ENCODE measurements at regions not wholly inside any gene's neighbourhood (a gene's known extent, or its start where the extent isn't known, plus 50 kb on each side); places are given as distances from the start of the nearest gene placed in this dataset.
"Not testable (repeated sequence)": the region's sequence is repeated elsewhere in the genome, so short reads cannot be mapped to it uniquely, and the experiment has no call there.

DNA sequence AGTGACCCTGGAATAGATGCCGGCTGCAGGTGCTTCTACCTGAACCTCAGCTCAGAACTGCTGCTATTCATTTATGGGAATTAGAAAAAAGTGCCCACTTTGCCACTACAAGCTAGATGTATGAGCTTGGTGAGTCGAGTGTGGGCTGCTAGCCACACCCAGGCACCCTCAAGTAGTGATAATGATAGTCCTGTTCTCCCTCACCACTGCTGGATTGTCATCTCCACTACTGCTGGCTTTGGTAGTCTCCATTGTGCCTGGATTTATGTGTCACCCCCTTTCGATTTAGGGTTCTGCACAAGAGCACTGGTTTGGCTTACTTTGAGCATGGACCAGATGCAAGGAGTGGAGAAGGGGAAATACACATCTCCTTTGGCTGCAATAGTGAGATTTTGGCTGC lies 73.0 kb upstream of the N4BP1 start:
- no peak for DNase-seq (ENCODE audit: low read depth)

GRCh38 chr16:48681520-48681919 lies 71.5 kb upstream of the N4BP1 start:
- DNase-seq (ENCODE audit: low read depth): no peak

DNA sequence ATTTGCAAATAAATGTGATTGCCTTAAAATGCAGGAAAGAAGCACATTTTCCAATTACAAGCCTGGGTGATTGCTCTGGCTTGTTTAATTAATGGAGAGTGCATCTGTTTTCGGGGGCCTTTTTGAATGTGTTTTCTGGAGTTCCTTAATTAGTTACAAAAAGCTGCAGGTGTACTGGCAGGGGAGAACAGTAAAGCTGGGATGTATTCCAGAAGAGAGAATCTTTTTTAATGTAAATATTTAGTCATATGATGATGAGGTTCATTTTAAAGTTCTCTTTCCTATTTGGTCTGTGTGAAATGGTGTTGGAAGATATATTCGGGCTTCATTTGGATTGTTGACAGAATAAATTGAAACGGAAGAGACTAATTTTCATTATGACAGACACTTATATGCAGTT lies 70.9 kb upstream of the N4BP1 start:
- no peak for DNase-seq (ENCODE audit: low read depth)

DNA sequence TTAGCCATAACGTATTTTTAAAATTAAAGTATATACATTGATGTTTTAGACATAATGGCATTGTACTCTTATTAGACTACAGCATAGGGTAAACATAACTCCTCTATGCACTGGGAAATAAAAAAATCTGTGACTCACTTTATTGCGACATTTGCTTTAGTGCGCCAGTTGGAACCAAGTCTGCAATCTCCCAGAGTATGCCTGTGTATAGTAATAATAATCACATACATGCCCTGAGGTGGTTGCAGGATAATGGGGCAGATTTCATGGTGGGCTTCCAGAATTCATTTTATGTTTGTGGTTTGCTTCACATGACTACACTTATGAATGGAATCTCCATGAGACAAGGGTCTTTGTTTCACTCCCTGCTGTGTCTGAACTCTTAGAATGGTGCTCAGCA lies 66.9 kb upstream of the N4BP1 start:
- DNase-seq (ENCODE audit: low read depth): no peak

DNA sequence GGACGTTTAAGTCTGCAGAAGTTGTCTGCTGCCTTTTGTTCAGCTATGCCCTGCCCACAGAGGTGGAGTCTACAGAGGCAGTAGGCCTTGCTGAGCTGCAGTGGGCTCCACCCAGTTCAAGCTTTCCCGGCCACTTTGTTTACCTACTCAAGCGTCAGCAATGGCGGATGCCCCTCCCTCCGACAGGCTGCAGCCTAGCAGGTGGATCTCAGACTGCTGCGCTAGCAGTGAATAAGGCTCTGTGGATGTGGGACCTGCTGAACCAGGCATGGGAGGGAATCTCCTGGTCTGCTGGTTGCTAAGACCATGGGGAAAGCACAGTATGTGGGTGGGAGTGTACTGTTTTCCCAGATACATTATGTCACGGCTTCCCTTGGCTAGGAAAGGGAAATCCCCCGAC lies 58.2 kb upstream of the N4BP1 start:
- not testable (repeated sequence) for DNase-seq (ENCODE audit: low read depth)

DNA sequence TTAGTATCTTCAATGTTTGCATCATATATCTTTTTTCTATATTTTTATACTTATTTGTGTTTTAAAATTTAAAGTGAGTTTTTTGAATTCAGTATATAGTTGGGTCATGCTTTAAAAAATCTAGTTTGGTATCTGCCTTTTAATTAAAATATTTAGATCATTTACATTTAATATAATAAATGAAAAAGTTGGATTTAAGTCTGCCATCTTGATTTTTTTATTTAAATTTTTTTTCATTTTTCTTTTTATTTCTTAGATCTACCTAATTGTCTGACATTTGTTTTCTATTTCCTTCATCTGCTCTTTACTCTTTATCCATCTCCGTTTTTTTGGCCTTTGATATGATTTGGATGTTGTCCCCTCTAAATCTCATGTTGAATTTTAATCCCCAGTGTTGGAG lies 50.0 kb upstream of the N4BP1 start:
- DNase-seq (ENCODE audit: low read depth): no peak

All from forelimb muscle (tissue), 1 donor.